Cerebellar cortex (tissue), 1 donor: ENCODE measurements at regions not wholly inside any gene's neighbourhood (a gene's known extent, or its start where the extent isn't known, plus 50 kb on each side); places are given as distances from the start of the nearest gene placed in this dataset.

Experiments used
- DNase-seq: peaks from one replicate; pipeline ENCODE4 v3.0.0-alpha.2; 2015; ENCODE audit warnings: low spot score

DNA sequence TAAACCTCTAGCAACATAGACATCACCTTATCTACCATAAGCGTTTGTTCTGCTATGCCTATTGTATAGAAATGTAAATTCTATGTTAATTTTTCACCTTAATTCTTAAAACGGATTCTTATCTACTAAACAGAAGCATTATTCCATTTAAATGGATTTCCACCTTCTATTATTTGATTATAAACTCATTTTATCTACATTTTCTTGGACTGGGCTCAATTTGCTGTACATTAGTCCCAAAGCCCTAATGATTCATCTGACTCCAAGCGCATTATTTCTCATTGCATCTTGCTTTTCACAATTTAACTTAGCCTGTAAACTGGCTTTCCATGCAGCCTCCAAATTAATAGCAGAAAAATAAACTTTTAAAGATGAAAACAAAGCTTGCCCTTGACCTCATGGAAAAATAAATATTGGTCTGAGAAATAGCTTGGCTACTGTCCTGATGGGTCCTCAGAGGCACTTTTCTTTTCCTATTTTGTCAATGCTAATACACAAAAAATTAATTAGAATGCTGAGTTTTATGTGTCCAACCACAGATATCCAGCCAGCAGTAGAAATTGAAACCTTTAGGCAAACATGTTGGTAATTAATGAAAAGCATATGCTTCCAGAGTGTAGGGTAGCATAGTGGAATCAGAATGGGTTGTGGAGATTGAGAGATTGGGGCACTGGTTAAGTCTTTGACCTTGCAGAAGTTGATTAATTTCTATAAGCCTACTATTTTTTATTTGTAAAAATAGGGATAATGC lies 81.4 kb upstream of the CFAP20DC start:
- DNase-seq = no peak

DNA sequence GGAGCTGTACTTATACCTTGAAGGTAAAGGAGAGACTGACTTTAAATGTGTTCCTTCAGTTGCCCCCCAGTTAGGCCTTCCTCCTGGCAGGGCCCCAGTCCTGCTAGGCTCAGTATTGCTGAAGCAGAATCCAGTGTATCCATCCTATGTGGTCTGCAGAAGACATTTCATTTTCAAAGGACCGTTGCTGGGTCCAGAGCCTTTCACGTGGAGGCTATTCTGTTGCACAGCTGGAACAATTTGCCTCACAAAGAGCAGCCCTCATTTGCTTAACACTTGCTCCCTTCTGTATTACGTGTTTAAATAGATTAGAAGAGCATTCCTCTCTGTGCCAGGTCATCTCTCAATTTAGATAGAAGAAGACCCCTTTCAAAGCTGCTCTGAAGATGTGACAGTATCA lies 78.9 kb upstream of the CFAP20DC start:
- no peak for DNase-seq

DNA sequence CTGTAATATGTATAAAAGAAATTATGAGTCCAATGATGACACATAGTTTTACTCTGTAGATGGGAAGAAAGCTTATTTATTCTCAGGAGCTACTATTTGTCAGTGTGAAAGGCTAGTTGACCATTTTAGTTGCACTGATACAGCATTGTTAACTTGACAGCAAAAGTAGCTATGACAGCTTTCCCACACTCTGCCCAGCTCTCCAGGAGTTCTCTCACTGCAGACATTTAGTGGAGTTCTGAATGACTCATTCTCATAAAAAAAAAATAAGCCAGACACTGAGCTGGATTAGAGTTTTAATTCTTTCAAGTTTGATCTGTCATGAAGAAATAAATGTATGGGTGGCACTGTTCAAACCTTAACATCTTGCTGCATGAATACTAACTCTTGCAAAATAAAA lies 77.2 kb upstream of the CFAP20DC start:
- DNase-seq = no peak

DNA sequence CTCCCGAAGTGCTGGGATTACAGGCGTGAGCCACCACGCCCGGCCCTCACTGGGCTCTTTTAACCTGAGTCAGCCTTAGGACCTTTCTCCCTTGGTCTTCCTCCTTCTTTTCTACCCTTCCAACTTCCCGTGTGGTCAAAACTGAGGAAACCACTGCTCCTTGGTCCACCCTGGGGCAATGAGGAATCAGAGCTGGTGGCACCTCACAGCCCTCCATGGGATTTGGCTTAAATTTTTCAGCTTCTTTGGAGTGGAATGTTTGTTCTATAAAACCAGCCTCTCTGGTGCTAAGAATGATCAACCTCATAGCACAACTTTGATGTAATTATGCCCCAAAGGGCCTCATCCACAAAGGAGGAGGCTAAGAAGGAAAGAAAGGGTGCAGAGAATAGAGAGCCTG lies 76.6 kb upstream of the CFAP20DC start:
- no peak for DNase-seq

DNA sequence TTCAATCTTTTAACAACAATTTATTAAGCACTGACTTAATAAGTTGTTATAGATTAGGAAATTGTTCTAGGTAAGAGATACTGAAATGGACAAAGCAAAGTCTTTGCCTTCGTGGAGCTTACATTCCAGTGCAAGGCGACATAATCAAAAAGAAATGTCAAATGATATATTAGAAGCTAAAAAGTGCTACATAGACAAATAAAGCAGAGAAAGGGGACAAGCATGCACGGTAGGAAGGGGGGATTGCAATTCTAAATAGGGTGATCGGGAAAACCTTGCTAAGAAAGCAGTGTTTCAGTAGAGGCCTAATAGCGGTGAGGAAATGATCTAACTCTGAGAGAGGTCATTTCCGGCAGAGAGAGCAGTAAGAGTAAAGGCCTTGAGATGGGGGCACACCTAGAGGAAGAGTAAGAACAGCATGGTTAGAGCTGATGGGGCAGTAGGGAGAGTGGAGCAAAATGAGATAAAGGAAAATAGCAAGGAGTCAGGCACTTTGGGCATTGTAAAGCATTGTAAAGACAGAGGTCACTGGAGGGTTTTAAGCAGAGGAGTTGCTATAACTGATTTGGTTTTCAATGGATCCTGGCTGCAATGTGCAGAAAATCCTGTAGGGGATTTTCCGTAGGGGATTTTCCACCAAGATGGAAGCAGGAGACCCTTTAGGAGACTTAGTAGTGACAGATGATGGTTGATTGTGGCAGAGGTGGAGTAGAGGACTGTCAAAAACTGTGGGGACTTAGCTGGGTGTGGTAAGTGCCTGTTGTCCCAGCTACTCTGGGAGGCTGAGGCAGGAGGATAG lies 71.7 kb upstream of the CFAP20DC start:
- DNase-seq = no peak

DNA sequence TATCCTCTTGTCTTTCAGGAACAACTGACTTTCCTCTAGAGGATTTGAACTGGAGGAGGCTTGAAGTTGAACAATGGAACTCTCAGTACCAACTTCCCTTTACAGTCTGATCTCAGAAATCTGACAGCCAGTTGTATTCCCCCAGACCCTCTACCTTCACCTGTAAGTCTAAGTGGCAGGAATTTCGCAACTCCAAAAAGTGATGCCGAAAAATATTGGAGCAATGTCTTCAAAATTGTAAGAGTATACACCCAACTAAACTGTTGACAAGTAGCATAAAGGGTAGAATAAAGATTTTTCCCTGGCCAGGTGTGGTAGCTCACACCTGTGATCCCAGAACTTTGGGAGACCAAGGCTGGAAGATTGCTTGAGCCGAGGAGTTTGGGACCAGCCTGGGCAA lies 69.1 kb upstream of the CFAP20DC start:
- no peak for DNase-seq

DNA sequence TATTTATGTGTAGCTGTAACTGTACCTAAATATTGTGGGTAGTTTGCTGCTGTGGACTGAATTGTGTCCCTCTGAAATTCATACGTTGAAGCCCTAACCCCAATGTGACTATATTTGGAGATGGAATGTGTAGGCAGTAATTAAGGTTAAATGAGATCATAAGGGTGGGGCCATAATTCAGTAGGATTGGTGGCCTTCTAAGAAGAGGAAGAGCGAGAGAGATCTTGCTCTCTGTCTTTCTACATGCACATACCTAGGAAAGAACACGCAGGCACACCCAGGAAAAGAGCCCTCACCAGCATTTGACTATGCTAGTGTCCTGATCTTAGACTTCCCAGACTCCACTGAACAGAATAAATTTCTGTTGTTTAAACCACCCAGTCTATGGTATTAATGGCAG lies 67.6 kb upstream of the CFAP20DC start:
- DNase-seq = no peak

DNA sequence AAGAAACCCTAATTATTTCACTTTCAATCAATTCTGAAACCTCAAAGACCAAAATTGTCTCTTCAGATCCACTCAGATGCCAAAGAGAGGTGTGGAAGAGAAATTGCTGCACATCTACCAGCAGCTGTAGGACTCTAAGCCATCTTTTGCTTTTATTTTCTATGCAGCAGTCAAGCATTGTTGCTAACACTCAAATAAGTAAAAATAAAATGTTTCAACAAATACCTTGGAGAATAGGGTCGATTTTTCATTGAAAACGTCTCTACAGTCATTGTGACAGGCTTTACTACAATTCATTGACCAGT lies 66.4 kb upstream of the CFAP20DC start:
- DNase-seq = no peak

DNA sequence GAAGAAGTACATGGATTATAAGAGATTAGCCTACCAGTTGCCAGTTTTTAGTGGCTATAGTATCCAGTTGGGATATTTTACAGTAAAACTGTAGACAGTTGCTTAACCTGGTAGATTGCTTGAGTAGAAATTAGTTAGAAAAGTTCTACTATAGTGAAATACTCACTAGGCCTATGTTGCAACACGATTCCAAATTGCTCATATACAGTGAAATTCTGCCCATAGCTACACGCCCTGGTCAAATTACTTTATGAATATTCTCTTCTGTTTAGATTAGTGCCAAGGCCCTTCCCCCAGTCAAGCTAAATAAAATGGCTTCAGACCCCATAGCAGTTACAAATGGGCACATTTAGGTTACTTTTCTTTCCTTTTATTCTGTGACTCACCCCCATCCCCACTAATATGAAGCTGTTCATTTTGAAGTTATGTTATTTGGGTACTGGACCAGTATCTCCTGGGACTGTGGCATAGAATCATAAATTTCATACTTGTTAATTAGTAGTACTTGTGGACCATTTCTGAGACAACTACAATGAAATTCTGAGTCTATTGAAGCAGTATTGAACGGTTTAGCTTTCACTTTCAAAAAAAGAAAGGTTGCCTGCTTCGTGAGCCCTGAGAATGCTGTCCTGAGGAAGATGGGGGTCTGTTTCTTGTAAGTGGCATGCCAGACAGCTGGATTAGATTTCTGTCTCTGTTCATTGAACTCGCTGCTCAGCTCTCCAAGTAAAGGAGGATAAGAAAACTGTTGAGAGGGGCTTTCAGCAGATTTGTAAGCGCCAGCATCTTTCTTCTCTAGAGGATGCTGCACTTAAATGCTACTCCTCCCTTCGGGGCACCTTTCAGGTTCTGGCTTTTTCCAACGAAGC lies 65.8 kb upstream of the CFAP20DC start:
- no peak for DNase-seq

DNA sequence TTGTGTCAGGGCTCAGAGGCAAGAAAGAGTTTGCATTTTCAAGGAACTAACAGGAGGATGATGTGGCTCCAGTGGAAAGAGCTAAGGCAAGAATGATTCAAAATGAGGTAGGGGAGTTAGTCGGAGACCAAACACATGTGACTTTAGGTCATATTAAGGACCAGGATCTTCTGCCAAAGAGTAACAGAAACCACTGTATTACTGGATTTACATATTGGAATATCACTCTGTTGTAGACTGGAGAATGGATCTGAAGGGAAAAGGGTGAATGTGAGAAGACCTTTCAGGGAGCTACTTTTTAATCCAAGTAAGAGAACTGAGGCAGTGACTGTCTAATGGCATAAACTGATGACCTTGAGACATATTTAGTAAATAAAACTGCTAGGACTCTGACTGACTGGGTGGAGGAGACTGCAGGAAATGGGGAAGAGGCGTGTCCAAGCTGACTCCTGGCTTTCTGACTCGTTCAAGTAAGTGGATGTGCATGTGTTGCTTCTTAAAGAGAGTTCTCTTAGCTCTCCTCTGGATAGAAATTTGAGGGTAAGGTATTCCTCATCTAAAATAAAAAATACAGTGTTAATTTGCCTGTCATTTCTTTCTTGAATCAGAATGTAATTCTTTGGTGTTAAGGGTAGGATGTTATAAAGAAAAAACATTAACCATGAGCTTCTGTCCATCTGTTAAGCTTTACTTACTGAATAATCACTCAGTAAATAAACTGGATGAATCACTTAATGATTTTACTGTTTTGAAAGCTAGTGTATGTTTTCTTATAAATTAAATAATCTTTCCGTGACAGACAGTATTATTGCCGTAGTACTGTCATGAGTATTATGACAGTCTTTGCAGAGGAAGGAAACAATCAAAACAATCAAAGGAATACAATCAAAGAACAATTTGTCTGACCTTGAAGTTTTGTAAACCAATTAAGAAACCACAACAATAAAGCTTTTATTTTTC lies 58.3 kb upstream of the CFAP20DC start:
- DNase-seq = no peak

DNA sequence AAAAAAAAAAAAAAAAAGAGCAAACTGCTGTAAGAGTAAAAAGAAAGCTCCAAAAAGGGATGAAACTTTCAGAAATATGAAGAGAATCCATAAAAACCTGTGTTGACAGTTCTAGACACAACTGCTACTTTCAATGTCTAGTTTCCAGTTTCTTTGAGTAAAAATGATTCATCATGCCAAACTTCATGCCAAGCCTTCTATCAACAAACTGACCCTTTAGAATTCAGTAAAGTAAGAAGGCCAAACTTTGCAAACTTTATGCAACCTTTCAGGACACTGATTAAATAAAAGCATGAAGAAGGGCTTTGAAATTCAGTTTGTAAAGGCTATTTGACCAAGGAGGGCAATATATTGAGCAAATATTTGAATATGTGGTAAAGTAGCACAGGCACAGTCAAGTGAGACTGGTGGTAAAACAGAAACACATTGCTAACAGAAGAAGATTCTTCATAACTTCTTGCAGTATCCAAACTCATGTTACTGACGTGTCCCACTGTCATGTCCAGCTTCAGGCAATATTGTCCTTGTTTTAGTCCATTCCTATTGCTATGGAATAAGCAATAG lies 56.3 kb upstream of the CFAP20DC start:
- no peak for DNase-seq

DNA sequence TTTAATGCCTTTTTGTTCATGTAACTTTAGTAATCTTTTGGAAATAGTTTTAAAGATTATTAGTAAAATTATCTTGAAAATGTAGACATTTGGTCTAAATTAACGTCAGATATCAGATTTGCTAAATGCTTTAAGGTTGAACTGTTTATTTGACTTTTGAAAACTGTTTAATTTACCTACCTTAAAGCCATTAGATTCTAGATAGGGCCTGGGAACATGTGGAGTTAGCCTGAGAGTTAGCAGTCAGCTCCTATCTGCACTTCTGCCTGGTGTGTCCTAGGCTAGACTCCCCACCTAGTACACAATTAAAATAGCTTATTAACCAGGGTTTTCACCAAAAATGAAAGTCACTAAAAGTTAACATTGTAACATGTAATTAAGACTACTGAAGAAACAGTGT lies 53.7 kb upstream of the CFAP20DC start:
- DNase-seq = no peak

DNA sequence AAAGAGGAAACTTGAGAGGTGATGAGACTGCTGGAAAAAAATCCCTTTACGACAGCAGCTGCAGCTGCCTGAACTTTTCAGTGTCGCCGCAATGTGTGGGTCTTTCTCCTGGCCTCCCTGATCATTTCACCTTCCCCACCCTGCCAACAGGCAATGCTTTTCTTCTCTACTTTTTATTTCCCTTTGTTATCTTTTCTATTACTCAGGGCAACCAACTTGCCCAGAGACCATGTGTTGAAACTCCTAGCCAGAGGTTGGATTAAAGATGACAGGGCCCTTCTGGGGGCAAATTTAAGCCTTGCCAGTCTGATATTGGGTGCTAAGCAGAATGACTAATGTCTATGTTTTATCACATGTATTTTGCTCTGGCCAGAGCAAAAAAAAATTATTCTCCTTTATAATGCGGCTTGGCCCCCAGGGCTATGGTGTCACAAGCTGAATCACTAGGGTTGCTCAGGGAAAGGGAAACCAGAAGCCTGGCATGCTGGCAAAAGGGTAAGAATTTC lies 51.5 kb upstream of the CFAP20DC start:
- no peak for DNase-seq
